ENCODE measurements at regions not wholly inside any gene's neighbourhood (a gene's known extent, or its start where the extent isn't known, plus 50 kb on each side); places are given as distances from the start of the nearest gene placed in this dataset.

DNA sequence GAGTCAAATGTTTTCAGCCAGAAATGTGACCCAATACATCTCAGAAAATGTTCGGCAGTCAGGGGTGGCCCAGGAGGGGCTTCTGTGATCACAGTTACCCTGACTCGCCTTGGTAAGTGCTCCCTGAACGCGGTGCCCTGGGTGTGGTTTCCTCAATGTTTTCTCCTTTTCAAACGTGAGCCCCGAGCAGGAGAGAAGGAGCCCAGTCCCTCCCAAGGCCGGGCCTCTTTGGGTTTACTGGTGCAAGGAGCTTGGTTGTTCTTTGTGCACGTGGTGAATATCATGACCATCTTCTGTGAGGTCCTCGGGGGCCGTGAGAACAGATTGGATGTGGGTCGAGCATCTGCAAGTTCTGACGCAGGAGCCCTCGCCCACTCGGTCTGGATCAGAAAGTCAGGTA, 55.8 kb upstream of the VIPR2 start:
- H3K27me3 Mint-ChIP-seq: no peaks in the 10 kb centered on the region
- Histone ChIP-seq H3K36me3 (ENCODE audit: insufficient read depth, low read length) (no peaks in the 10 kb centered on the region), H3K4me3 (ENCODE audit: low read length in 2 of 2) (no peak overlapping the region), H3K9me3 (ENCODE audit: control insufficient read depth in 1 of 2, low read length in 2 of 2) (no peaks in the 10 kb centered on the region), H3K27ac (ENCODE audit: low read depth, low read length) (no peak overlapping the region), H3K27me3 (ENCODE audit: insufficient read depth, low read length) (no peaks in the 10 kb centered on the region), H3K4me1 (ENCODE audit: insufficient read depth, low read length) (peaks cover 42% of the 10 kb centered on the region)
- ChIA-PET POLR2A (ENCODE audit: partially characterized antibody) (no interaction called here), CTCF (ENCODE audit: partially characterized antibody) (no interaction called here)
- peak overlapping the region in 3 of 7 donors; percentile 53 to 63 (median 59) for H3K27ac Mint-ChIP-seq
- intact Hi-C loops (cut with micrococcal nuclease): no loop called here
- no peak for DNase-seq
- H3K4me3 Mint-ChIP-seq: no peak overlapping the region
- H3K36me3 Mint-ChIP-seq: no peaks in the 10 kb centered on the region
- no peaks in the 10 kb centered on the region for H3K9me3 Mint-ChIP-seq
- H3K4me1 Mint-ChIP-seq: peaks cover 26 to 41% (median 31%) of the 10 kb centered on the region in 4 donors

DNA sequence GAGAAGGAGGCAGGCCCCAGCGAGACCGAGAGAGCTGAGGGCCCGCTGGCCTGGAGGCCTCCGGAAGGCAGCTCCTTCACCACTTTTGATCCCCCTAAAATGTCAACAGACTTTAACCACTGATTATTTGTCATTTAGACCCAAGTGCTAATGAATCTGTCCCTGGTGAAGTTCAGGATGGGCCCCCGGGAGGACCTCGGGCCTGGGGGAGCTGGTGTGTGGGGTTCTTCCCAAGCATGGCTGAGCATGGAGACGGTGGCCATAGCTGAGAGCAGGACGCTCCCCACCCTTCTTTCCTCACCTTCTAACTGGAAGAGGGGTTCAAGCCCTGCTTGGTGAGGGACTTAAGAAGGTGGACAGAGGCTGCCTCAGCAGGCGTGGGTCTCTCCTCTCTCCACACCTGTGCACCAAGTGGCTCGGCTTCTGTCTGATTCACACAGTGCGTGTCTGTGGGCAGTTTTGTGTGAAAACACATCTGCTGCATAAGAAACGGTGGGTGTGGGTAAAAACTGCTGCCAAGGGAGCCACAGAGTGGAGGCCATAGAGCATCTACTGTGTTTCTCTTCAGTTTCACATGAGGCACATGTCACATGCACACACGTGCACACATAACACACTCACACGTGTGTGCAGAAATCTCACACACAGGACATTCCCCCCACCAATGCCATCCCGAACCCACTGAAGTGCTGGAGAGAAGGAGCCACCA, 53.5 kb upstream of the VIPR2 start:
- Mint-ChIP-seq H3K4me3 (peak overlapping the region; percentile 77 to 92 (median 88)), H3K27ac (peak overlapping the region; percentile 88 to 97 (median 96)), H3K9me3 (no peaks in the 10 kb centered on the region), H3K27me3 (no peaks in the 10 kb centered on the region), H3K4me1 (peaks cover 31 to 63% (median 46%) of the 10 kb centered on the region in 4 donors), H3K36me3 (no peaks in the 10 kb centered on the region)
- intact Hi-C loops (cut with micrococcal nuclease): no loop called here
- Histone ChIP-seq H3K36me3 (ENCODE audit: insufficient read depth, low read length) (no peaks in the 10 kb centered on the region), H3K4me3 (ENCODE audit: low read length in 2 of 2) (peak overlapping the region; percentile 5 to 41), H3K4me1 (ENCODE audit: insufficient read depth, low read length) (peaks cover 54% of the 10 kb centered on the region), H3K9me3 (ENCODE audit: control insufficient read depth in 1 of 2, low read length in 2 of 2) (no peaks in the 10 kb centered on the region), H3K27ac (ENCODE audit: low read depth, low read length) (peak overlapping the region; percentile 57), H3K27me3 (ENCODE audit: insufficient read depth, low read length) (no peaks in the 10 kb centered on the region)
- no peak for DNase-seq
- POLR2A ChIA-PET (ENCODE audit: partially characterized antibody): interaction anchor here (1.2 to 2.1 kb wide), 3 partner anchors 10 to 501 kb away, joined by 3 to 6 read pairs (median 5); no protein-coding TSS in a partner anchor
- CTCF ChIA-PET (ENCODE audit: partially characterized antibody): no interaction called here

DNA sequence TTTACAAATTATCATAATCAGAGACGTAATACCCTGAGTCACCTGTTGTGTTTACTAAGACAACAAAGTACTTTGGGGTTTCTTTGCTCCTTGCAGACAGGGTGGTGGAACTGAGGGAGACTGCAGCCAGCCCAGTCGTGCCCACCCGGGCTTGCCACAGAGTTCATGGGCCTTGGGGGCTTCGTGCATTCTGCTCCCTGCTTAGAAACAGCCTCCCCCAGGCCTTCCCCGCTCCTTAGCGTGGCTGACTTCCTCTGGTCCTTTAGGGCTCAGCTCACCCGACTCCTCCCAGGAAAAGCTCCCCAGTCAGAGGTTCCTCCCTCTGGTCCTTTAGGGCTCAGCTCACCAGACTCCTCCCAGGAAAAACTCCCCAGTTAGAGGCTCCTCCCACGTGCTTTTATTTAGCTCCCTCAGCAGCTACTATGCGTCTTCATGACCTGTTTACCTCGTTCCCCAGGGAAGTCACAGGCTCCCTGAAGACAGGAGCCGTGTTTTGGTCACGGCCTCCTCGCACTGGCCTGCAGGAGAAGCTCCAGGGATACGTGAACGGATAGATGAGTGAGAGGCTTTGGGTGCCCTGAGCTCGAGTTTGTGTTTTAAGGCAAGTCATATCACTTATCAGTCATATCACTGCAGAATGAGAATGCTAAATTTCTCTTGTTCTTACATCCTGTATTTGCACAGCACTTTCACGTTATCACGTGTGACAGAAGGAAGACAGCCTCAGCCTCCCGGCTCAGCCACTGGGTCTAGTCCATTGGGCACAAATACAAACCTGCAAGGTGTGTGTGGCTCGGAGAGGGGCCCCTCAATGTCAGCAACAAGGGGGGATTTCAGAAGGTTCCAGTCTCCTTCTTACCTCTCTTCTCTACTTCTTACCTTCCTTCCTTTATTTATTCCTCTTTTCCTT, 52.7 kb upstream of the VIPR2 start:
- Mint-ChIP-seq H3K27ac (peak overlapping the region; percentile 88 to 97 (median 96)), H3K4me1 (peaks cover 31 to 68% (median 48%) of the 10 kb centered on the region in 4 donors), H3K27me3 (no peaks in the 10 kb centered on the region), H3K4me3 (peak overlapping the region; percentile 77 to 92 (median 88)), H3K9me3 (no peaks in the 10 kb centered on the region), H3K36me3 (no peaks in the 10 kb centered on the region)
- Histone ChIP-seq H3K9me3 (ENCODE audit: control insufficient read depth in 1 of 2, low read length in 2 of 2) (no peaks in the 10 kb centered on the region), H3K4me3 (ENCODE audit: low read length in 2 of 2) (peak overlapping the region; percentile 27 to 41), H3K27ac (ENCODE audit: low read depth, low read length) (peak overlapping the region; percentile 57), H3K4me1 (ENCODE audit: insufficient read depth, low read length) (peaks cover 56% of the 10 kb centered on the region), H3K27me3 (ENCODE audit: insufficient read depth, low read length) (no peaks in the 10 kb centered on the region), H3K36me3 (ENCODE audit: insufficient read depth, low read length) (no peaks in the 10 kb centered on the region)
- ChIA-PET CTCF (ENCODE audit: partially characterized antibody) (no interaction called here), POLR2A (ENCODE audit: partially characterized antibody) (interaction anchor here (1.2 to 2.1 kb wide), 3 partner anchors 10 to 500 kb away, joined by 3 to 6 read pairs (median 5); no protein-coding TSS in a partner anchor)
- intact Hi-C loops (cut with micrococcal nuclease): no loop called here
- DNase-seq: peak; percentile 30 to 58 (median 50)

DNA sequence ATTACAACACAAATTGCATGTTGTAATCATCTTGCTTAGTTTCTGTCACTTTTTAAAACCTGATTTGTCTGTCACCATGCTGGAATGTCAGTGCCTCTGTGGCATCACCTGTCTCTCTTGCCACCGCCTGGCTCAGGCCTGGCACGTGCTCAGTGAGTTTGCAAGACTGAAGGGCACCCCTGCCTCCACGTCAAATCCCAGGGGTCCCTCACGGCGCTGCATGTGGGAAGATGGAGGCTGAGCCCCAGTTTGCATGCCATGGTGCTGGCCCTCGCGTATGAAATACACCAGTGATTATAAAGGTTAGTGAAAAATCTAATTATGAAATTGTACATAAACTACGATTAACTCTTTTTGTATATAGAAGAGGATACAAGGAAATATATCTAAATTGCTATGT, 51.9 kb upstream of the VIPR2 start:
- CTCF ChIA-PET (ENCODE audit: partially characterized antibody): interaction anchor here (1.2 kb wide), 1 partner anchor 18 kb away, joined by 3 read pairs; no protein-coding TSS in a partner anchor
- Mint-ChIP-seq H3K27ac (peak overlapping the region; percentile 88 to 97 (median 96)), H3K36me3 (no peaks in the 10 kb centered on the region), H3K27me3 (no peaks in the 10 kb centered on the region), H3K4me1 (peaks cover 32 to 75% (median 51%) of the 10 kb centered on the region in 4 donors), H3K9me3 (no peaks in the 10 kb centered on the region), H3K4me3 (peak overlapping the region; percentile 77 to 92 (median 88))
- no peak for DNase-seq
- no peaks in the 10 kb centered on the region for H3K36me3 ChIP-seq (ENCODE audit: insufficient read depth, low read length)
- H3K27ac ChIP-seq (ENCODE audit: low read depth, low read length): peak overlapping the region; percentile 57
- peaks cover 58% of the 10 kb centered on the region for H3K4me1 ChIP-seq (ENCODE audit: insufficient read depth, low read length)
- POLR2A ChIA-PET (ENCODE audit: partially characterized antibody): interaction anchor here (1.2 to 2.1 kb wide), 3 partner anchors 11 to 500 kb away, joined by 3 to 6 read pairs (median 5); no protein-coding TSS in a partner anchor
- H3K9me3 ChIP-seq (ENCODE audit: control insufficient read depth in 1 of 2, low read length in 2 of 2): no peaks in the 10 kb centered on the region
- H3K4me3 ChIP-seq (ENCODE audit: low read length in 2 of 2): no peak overlapping the region
- H3K27me3 ChIP-seq (ENCODE audit: insufficient read depth, low read length): no peaks in the 10 kb centered on the region
- intact Hi-C loops (cut with micrococcal nuclease): no loop called here

DNA sequence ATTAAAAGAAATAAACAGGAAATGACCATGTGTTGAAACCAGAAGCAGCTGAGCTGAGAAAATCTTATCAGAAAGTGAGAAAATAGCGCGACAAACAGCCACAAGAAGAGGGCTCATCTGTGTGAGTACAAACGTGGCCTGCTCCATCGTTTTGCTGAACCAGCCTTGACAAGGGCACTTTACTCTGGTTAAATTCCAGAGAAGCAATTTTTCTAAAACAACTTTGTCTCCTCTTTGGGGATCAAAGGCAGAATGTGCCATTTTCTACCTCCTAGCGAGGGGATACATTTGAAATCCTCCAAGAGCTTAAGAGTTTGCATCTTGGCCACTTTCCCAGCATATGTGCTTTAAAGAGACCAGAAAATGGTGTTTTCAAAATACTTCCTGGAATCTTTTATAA, 51.3 kb upstream of the VIPR2 start:
- H3K27ac ChIP-seq (ENCODE audit: low read depth, low read length): no peak overlapping the region
- intact Hi-C loops (cut with micrococcal nuclease): no loop called here
- no peaks in the 10 kb centered on the region for H3K36me3 ChIP-seq (ENCODE audit: insufficient read depth, low read length)
- DNase-seq: peak in 4 of 5 donors; percentile 31 to 39 (median 35)
- no peaks in the 10 kb centered on the region for H3K36me3 Mint-ChIP-seq
- H3K4me3 Mint-ChIP-seq: peak overlapping the region in 7 of 8 donors; percentile 18 to 75 (median 58)
- H3K4me3 ChIP-seq (ENCODE audit: low read length in 2 of 2): no peak overlapping the region
- H3K27ac Mint-ChIP-seq: peak overlapping the region; percentile 30 to 91 (median 79)
- POLR2A ChIA-PET (ENCODE audit: partially characterized antibody): no interaction called here
- peaks cover 58% of the 10 kb centered on the region for H3K4me1 ChIP-seq (ENCODE audit: insufficient read depth, low read length)
- no peaks in the 10 kb centered on the region for H3K9me3 ChIP-seq (ENCODE audit: control insufficient read depth in 1 of 2, low read length in 2 of 2)
- H3K27me3 ChIP-seq (ENCODE audit: insufficient read depth, low read length): no peaks in the 10 kb centered on the region
- peaks cover 32 to 75% (median 51%) of the 10 kb centered on the region in 4 donors for H3K4me1 Mint-ChIP-seq
- no peaks in the 10 kb centered on the region for H3K9me3 Mint-ChIP-seq
- H3K27me3 Mint-ChIP-seq: no peaks in the 10 kb centered on the region
- CTCF ChIA-PET (ENCODE audit: partially characterized antibody): interaction anchor here (1.2 kb wide), 1 partner anchor 18 kb away, joined by 3 read pairs; no protein-coding TSS in a partner anchor

All from CD4-positive, alpha-beta memory T cell (primary cell).